Endothelial cell of umbilical vein (primary cell): ENCODE measurements at regions not wholly inside any gene's neighbourhood (a gene's known extent, or its start where the extent isn't known, plus 50 kb on each side); places are given as distances from the start of the nearest gene placed in this dataset.

Source experiments
- BruUV-seq: library from RNA; stranded (reverse); fragments of 400-500 nt; replicated peaks from 2 replicates; lab custom pipeline; 2021; lab: Mats Ljungman, UMichigan
- CTCF ChIA-PET: fragments of 300-600, 350-600 bp; sonication (Branson Sonifier 250); formaldehyde crosslinking; loops from one replicate; lab custom pipeline; 2021; ENCODE audit warnings: antibody characterized with exemption, inconsistent platforms; lab: Charles Lee
- POLR2A ChIA-PET: fragments of 300-600, 350-600 bp; sonication (Branson Sonifier 250); formaldehyde crosslinking; loops from one replicate; lab custom pipeline; 2021; ENCODE audit warnings: antibody characterized with exemption, inconsistent platforms; lab: Charles Lee
- DNase-seq: peaks from one replicate; pipeline ENCODE4 v3.0.0-alpha.2; 2011; ENCODE audit warnings: low read depth, low spot score
- FAIRE-seq: peaks from 2 replicates; lab custom pipeline; 2011; peaks lifted over from hg19 to GRCh38; lab: Jason Lieb, UNC
- H2AFZ ChIP-seq: 2 replicates; pipeline ENCODE4 v1.6.0; 2012; ENCODE audit warnings: low read depth, low read length, control low read depth, inconsistent platforms
- H3K27ac ChIP-seq: 2 replicates; pipeline ENCODE4 v1.5.1; 2011; ENCODE audit warnings: low read depth, mild to moderate bottlenecking, control low read depth, low read length, moderate library complexity; ENCODE audit not compliant: insufficient read depth
- H3K27me3 ChIP-seq, 2 experiments: 2 replicates each; pipeline versions ENCODE4 v1.6.0 to v1.6.1; 2011; ENCODE audit warnings: low read length in 2 of 2, mixed read lengths in 1 of 2; ENCODE audit not compliant: control insufficient read depth in 2 of 2, insufficient read depth in 2 of 2
- H3K36me3 ChIP-seq, 2 experiments: 2 replicates in 1 of 2; 3 replicates in 1 of 2; pipeline ENCODE4 v1.5.1; 2011; ENCODE audit warnings: low read length in 2 of 2, mild to moderate bottlenecking in 1 of 2, moderate library complexity in 1 of 2; ENCODE audit not compliant: control insufficient read depth in 2 of 2, insufficient read depth in 2 of 2; ENCODE audit errors: extremely low read depth in 1 of 2
- H3K4me1 ChIP-seq: 3 replicates; pipeline ENCODE4 v1.5.1; 2011; ENCODE audit warnings: mild to moderate bottlenecking, low read length; ENCODE audit not compliant: control insufficient read depth, insufficient read depth; ENCODE audit errors: extremely low read depth
- H3K4me2 ChIP-seq: 2 replicates; pipeline ENCODE4 v1.6.1; 2011; ENCODE audit warnings: low read length, control low read depth, mixed read lengths; ENCODE audit not compliant: insufficient read depth
- H3K4me3 ChIP-seq, 3 experiments: fragments of 200-600 bp in 1 of 3; sonication (generic), shearing (Covaris generic) in 1 of 3; replicated peaks in 1 of 3; 2 replicates each; pipeline ENCODE4 v1.5.1; 2011 to 2016; ENCODE audit warnings: control low read depth in 3 of 3, low read length in 3 of 3, mild to moderate bottlenecking in 2 of 3, inconsistent platforms in 1 of 3, low read depth in 1 of 3, moderate library complexity in 1 of 3; ENCODE audit not compliant: insufficient read depth in 1 of 3
- H3K79me2 ChIP-seq: 2 replicates; pipeline ENCODE4 v1.6.0; 2012; ENCODE audit warnings: low read length, inconsistent platforms; ENCODE audit not compliant: control insufficient read depth, insufficient read depth
- H3K9ac ChIP-seq: replicated peaks from 2 replicates; pipeline ENCODE3; 2011; ENCODE audit warnings: low read length, control low read depth; ENCODE audit not compliant: insufficient read depth; ENCODE audit errors: extremely low read depth
- H3K9me1 ChIP-seq: replicated peaks from 3 replicates; pipeline ENCODE4 v1.6.0; 2011; ENCODE audit warnings: mild to moderate bottlenecking, low read length; ENCODE audit not compliant: control insufficient read depth, insufficient read depth; ENCODE audit errors: extremely low read depth
- H3K9me3 ChIP-seq: replicated peaks from 2 replicates; pipeline ENCODE4 v1.5.1; 2012; ENCODE audit warnings: low read length, inconsistent platforms; ENCODE audit not compliant: control insufficient read depth, insufficient read depth
- H4K20me1 ChIP-seq: replicated peaks from 2 replicates; pipeline ENCODE3; 2011; ENCODE audit warnings: mild to moderate bottlenecking, low read length; ENCODE audit not compliant: control insufficient read depth, insufficient read depth; ENCODE audit errors: extremely low read depth
- CTCF ChIP-seq, 2 donors: IDR thresholded peaks; 1 replicate in 1 of 2; 2 replicates in 1 of 2; pipeline ENCODE4 v1.5.1; 2011; ENCODE audit warnings: low read length in 2 of 2, mild to moderate bottlenecking in 2 of 2, moderate library complexity in 2 of 2, control low read depth in 1 of 2, inconsistent platforms in 1 of 2, low read depth in 1 of 2; ENCODE audit not compliant: insufficient read depth in 1 of 2; ENCODE audit errors: extremely low read depth in 1 of 2
- EZH2 ChIP-seq: IDR thresholded peaks from 2 replicates; pipeline ENCODE4 v1.6.1; 2012; ENCODE audit warnings: borderline replicate concordance, low read depth, mild to moderate bottlenecking, moderate library complexity, low read length, inconsistent platforms; ENCODE audit not compliant: severe bottlenecking
- FOS ChIP-seq: IDR thresholded peaks from 2 replicates; pipeline ENCODE4 v1.6.1; 2011; ENCODE audit warnings: mild to moderate bottlenecking, low read length, moderate library complexity, borderline replicate concordance; ENCODE audit not compliant: insufficient read depth
- GATA2 ChIP-seq: IDR thresholded peaks from 2 replicates; pipeline ENCODE4 v1.7.0; 2011; ENCODE audit warnings: low read depth, mild to moderate bottlenecking, moderate library complexity, mixed read lengths, low read length; ENCODE audit not compliant: insufficient read length, insufficient read depth
- JUN ChIP-seq: IDR thresholded peaks from 2 replicates; pipeline ENCODE4 v1.6.1; 2011; ENCODE audit warnings: borderline replicate concordance, low read depth; ENCODE audit not compliant: insufficient read length, insufficient read depth
- MAX ChIP-seq: IDR thresholded peaks from 2 replicates; pipeline ENCODE4 v1.6.1; 2011; ENCODE audit not compliant: insufficient read depth, insufficient read length
- MYC ChIP-seq: IDR thresholded peaks from one replicate; pipeline ENCODE4 v1.6.1; 2011; ENCODE audit warnings: mild to moderate bottlenecking, low read depth, low read length
- POLR2A ChIP-seq: IDR thresholded peaks from 2 replicates; pipeline ENCODE4 v1.6.1; 2012; ENCODE audit warnings: low read depth, mild to moderate bottlenecking, control low read depth, low read length
- POLR2AphosphoS5 ChIP-seq: IDR thresholded peaks from 2 replicates; pipeline ENCODE4 v1.6.1; 2012; ENCODE audit warnings: low read depth, mild to moderate bottlenecking, control low read depth, low read length, moderate library complexity; ENCODE audit not compliant: insufficient read depth
- dilution Hi-C: fragments of 300-500 bp; cut with MboI; formaldehyde crosslinking; loops from one replicate; pipeline ENCODE4 v1.15.0; 2019; ENCODE audit warnings: low sequenced_read_pairs; ENCODE audit not compliant: extremely low pct_ligation_motif_present
- intact Hi-C: fragments of 100-400 bp; cut with micrococcal nuclease; formaldehyde crosslinking; loops from one replicate; pipeline ENCODE4 v1.10.0; 2022

GRCh38 chr1:65679773-65680172 lies 112.9 kb upstream of the PDE4B start:
- POLR2A ChIA-PET: no interaction called here
- no TSS peak for BruUV-seq
- no peaks in the 10 kb centered on the region for H3K36me3 ChIP-seq
- no peak for FAIRE-seq
- dilution Hi-C loops: no loop called here
- TF ChIP-seq MYC (no peak), POLR2A (no peak), MAX (no peak), CTCF (IDR thresholded peaks at IDR 0.05; ENCODE audit: extremely low read depth in 1 of 2, insufficient read depth in 1 of 2, low read depth in 1 of 2, low read length in 2 of 2) (no peak), POLR2AphosphoS5 (no peak), EZH2 (no peak), FOS (no peak), GATA2 (no peak), JUN (no peak)
- intact Hi-C loops: loop anchor here (10.0 kb wide), 1 partner anchor 845 kb away; no protein-coding TSS in a partner anchor
- H3K4me2 ChIP-seq: no peak overlapping the region
- CTCF ChIA-PET: no interaction called here
- no peak overlapping the region for H3K27ac ChIP-seq
- no peaks in the 10 kb centered on the region for H3K4me1 ChIP-seq
- H3K27me3 ChIP-seq: no peaks in the 10 kb centered on the region
- no peak overlapping the region for H2AFZ ChIP-seq
- no peaks in the 10 kb centered on the region for H3K9me1 ChIP-seq
- H4K20me1 ChIP-seq: no peaks in the 10 kb centered on the region
- H3K4me3 ChIP-seq: no peak overlapping the region
- DNase-seq: no peak
- no peak overlapping the region for H3K9ac ChIP-seq
- no peaks in the 10 kb centered on the region for H3K9me3 ChIP-seq
- H3K79me2 ChIP-seq: no peaks in the 10 kb centered on the region
